Stimulated activated CD4-positive, alpha-beta T cell treated with anti-CD3 and anti-CD28 coated beads, Interleukin-12 subunit alpha, Interleukin-12 subunit beta, amount 100 ng/mL, for 48 hours (primary cell): ENCODE measurements at regions not wholly inside any gene's neighbourhood (a gene's known extent, or its start where the extent isn't known, plus 50 kb on each side); places are given as distances from the start of the nearest gene placed in this dataset.

Experiments used
- DNase-seq, 3 donors: peaks; one replicate each; pipeline ENCODE4 v3.0.0-alpha.2; 2020; ENCODE audit warnings: low read depth in 2 of 3, low spot score in 1 of 3

DNA sequence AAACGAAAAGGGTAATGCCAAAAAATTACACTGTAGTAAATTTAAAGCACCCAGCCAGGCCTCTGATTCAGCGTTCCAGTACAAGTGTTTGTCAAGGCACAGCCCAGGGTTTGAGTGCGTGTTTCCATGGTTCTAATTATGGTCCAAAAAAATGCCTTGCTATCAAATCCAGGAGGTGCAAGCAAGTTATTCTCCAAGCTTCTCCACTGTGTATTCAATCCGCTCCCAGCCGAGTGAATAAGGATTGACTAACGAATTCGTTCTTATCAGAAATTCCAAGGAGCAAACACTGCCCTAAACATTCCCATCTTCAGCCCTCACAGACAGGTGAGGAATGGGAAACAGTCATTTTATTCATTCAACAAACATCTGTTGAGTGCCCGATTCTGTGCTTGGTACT, 103.3 kb upstream of the WWC1 start:
- DNase-seq: no peak

GRCh38 chr5:168192120-168192519, 99.3 kb upstream of the WWC1 start:
- no peak for DNase-seq

- no peak for DNase-seq
Measured at GRCh38 chr5:168193493-168194250, 97.8 kb upstream of the WWC1 start.

DNA sequence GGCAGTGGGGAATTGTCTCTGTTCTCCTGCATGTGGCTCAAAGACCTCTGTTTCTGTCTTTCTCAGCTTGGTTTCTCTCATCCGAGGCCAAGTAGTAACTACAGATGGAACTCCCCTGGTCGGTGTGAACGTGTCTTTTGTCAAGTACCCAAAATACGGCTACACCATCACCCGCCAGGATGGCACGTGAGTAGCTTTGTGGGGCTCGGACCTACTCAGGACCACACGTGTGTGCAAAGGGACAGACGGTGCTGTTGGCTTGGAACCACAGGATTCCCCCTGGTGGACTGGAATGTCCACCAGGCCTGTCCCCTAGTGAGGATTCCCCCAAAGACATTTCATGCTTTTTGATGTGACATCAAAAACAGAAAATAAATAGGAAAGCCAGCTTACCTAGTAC, 96.3 kb upstream of the WWC1 start:
- no peak for DNase-seq

GRCh38 chr5:168198359-168198758, 93.1 kb upstream of the WWC1 start:
- no peak for DNase-seq

DNA sequence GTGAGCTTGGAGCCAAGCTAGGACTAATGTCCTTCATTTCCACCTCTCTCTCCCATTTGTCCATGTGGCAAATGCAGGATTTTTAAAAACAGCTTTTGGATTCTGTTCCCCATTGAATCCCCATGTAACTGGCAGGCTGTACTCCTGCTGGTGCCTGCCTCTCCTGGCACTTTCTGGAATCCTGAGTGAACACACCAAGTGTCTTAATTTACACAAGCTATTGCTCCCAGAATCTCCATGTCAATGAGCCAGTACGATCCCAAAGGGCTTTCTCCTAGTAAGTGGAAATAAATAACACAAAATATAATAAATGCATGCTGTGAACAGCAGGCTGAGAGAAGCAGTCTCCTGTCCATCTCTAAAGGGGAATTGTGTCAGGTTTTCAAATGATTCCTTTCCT, 88.4 kb upstream of the WWC1 start:
- DNase-seq: no peak

DNA sequence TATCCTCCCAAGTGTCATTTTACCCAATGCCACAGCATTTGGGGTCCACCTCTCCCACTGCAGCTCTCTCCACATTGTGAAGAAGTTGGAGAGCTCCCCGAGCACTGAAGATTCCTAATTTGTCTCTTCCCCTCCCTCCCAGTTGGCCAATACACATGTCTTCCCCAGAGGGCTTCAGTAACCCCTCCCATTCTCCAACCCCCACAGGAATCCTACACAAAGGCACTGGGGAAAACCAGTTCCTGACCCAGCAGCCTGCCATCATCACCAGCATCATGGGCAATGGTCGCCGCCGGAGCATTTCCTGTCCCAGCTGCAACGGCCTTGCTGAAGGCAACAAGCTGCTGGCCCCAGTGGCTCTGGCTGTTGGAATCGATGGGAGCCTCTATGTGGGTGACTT, 87.3 kb upstream of the WWC1 start:
- DNase-seq: no peak

GRCh38 chr5:168207450-168208029, 83.9 kb upstream of the WWC1 start:
- DNase-seq: no peak

DNA sequence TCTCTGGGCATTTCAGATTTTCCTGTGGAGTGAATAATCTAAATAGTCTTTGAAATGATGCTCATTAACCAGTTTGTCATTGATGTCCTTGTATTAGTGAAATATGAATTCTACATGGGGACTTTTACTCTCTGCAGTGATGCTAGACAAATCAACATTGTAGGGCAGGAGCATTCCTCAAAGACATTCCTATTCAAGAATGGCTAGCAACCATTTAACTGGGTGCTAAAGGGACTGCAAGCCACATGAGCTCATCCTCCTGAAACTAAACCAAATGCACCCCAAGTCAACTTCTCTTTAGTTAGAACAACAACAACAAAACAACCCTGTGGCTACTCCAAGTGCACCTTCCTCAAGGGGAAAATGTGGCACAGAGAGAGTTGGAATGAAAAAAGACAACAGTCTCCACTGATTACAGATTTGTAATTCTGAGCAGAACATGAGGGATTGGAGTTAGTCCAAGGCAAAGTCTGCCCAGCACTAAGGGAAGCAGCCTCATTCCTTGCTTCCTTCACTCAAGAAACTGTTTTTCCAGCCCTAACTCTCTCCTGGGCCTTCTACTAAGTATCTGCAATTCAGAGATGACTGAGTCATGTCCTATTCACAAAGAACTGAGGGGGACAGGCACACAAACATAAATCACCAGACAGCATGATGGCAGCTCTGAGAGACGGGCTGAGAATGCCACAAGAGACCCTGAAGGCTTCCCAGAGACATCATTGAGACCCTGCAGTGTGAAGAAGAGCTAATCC, 82.0 kb upstream of the WWC1 start:
- no peak for DNase-seq

- no peak for DNase-seq
Measured at GRCh38 chr5:168209997-168210396, 81.4 kb upstream of the WWC1 start.

DNA sequence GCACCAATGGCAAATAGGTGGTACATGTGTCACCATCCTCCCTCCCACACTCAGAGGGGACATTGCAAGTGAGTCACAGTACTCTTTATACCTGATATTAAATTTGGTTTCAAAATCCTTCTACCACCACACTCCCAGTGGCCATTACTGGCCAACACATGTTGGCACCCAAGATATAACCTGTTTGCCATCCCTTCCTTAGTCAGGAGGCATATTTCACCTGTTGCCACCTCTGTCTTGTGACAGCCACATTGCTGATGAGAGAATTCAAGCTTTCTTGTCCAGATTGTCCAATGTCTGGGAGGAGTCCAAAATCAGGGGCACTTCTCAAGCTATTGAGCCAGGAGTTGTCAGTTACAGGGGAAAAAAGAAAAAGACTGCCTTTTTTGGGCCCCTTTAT, 80.2 kb upstream of the WWC1 start:
- DNase-seq: no peak

DNA sequence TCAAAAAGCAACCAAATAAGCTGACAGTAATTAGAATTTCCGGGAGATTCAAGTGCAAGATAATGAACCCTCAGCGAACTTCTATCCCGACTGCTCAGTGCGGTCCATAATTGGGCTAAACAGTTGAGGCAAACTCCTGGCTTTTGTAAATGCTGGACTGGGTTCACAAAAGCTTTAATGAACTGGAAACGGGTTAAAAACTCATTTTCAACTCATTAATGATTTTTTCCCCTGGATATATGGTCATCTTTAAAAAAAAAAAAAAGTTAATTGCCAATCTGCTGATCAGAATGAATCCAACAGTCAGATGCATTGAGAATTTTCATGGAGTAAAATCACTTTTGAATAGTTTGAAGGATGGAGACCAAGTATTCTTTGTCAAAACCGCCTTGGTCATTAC, 79.5 kb upstream of the WWC1 start:
- no peak for DNase-seq

GRCh38 chr5:168214071-168214470, 77.4 kb upstream of the WWC1 start:
- DNase-seq: no peak

DNA sequence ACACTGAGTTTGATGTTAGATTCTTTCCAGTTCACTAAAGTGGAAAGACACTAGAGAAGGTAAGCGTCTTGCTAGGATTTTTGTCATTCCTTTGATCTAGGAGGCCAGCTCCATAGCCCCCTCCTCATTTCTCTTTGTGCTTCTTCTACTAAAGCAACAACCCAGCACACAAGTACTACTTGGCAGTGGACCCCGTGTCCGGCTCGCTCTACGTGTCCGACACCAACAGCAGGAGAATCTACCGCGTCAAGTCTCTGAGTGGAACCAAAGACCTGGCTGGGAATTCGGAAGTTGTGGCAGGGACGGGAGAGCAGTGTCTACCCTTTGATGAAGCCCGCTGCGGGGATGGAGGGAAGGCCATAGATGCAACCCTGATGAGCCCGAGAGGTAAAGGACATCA, 76.6 kb upstream of the WWC1 start:
- DNase-seq: no peak

DNA sequence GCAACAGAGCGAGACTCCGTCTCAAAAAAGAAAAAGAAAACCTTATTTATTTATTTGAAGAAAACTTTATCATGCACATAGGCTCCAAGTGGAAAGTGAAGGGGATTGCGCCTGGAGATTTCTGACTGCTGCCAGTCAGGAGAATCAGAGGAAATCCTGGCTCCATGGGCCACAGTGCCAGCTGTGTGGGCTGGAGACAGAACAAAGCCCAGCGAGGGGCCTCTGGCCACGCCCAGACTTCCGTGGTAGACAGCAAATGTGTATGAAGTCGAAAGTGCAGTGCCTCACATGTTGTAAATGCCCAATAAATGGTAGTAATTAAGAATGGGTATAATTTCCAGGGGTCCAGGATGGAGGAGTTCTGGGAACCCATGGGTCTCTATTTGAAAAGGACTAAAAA, 75.8 kb upstream of the WWC1 start:
- no peak for DNase-seq

DNA sequence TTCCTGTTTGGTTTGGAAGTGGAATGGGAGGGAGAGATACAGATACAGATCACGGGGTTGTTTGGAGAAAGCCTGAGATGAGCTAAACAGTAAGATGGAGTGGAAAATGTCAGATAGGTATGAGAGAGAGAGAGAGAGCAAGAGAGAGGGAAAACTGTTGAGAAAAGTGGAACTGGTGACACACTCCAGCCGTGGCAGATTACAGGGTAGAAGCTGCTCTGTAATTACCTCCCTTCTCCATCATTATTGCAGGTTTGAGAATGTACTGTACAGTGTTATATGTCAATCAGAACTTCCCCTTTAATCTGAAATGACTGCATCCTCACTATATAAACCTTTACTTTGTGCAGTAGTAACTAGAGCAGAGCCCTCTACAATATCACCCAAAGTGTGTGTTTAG, 74.5 kb upstream of the WWC1 start:
- DNase-seq: no peak

DNA sequence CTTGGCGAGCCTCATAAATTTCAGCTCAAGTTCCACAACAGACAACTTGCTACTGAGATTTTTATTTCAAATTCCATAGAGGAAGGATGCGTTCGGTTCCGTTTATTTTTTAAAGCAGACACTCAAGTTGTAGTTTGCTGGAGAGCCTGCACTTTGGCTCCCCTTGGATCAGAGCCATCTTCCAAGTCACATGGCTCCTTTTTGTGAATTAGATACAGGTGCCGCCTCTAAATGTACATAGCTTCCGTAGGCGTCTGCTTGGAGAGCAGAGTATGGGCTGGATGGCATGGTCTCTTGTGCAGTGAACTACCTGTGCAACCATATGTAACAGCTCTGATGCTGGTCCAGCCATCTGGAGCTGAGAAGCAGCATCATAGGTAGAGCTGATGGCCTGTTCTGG, 73.9 kb upstream of the WWC1 start:
- no peak for DNase-seq

GRCh38 chr5:168218746-168219145, 72.7 kb upstream of the WWC1 start:
- DNase-seq: no peak

- peak in 1 of 3 donors; percentile 65 for DNase-seq
Measured at GRCh38 chr5:168219515-168220410, 71.7 kb upstream of the WWC1 start.

DNA sequence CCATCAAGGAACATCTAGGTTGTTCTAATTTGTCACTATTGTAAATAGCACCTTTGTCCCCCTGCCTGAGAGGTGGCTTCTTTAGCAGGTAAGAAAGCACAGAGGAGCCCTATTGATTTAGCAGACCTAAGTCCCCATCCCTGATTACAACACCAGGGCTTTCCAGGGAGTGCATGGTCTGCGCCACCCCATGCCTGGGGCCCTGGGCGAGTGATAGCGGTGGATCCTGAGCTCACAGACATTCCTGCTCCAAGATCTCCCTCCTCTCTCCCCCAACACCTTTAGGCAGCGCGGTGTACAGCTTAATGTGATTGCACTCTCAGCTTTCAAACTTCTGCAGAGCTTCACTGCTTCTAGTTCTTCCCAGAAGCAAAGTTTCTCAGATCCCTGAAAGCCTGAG, 67.4 kb upstream of the WWC1 start:
- no peak for DNase-seq

DNA sequence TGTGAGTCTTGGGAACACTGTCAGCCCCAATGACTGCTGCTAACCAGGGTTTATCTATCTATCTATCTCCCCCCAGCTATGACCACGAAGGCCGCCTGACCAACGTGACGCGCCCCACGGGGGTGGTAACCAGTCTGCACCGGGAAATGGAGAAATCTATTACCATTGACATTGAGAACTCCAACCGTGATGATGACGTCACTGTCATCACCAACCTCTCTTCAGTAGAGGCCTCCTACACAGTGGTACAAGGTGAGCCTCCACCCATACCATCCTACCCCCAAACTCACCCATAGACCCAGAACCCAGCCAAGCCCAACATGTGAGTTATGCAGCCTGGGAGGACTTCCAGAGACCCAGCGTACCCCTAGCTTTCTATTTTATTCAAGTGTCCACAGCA, 65.4 kb upstream of the WWC1 start:
- no peak for DNase-seq
